H9 (cell line): ENCODE measurements at regions not wholly inside any gene's neighbourhood (a gene's known extent, or its start where the extent isn't known, plus 50 kb on each side); places are given as distances from the start of the nearest gene placed in this dataset.

ENCODE experiments used
- DNase-seq: peaks from one replicate; pipeline ENCODE4 v3.0.0-alpha.2; 2017
- H2AFZ ChIP-seq: one replicate; pipeline ENCODE4 v1.6.1; 2013; ENCODE audit warnings: mild to moderate bottlenecking, low read length, control low read depth, moderate library complexity
- H2AK5ac ChIP-seq: 2 replicates; pipeline ENCODE4 v1.6.1; 2013; ENCODE audit warnings: low read length, control low read depth, mixed read lengths; ENCODE audit not compliant: insufficient read length
- H2BK120ac ChIP-seq: one replicate; pipeline ENCODE4 v1.6.1; 2013; ENCODE audit warnings: low read depth, mild to moderate bottlenecking, low read length, control low read depth, inconsistent platforms; ENCODE audit not compliant: poor library complexity, severe bottlenecking
- H2BK12ac ChIP-seq: 2 replicates; pipeline ENCODE4 v1.6.1; 2013; ENCODE audit warnings: low read length, control low read depth, mixed read lengths, low read depth; ENCODE audit not compliant: insufficient read length
- H2BK15ac ChIP-seq: 2 replicates; pipeline ENCODE4 v1.6.1; 2013; ENCODE audit warnings: low read depth, low read length, control low read depth
- H2BK20ac ChIP-seq: one replicate; pipeline ENCODE4 v1.6.1; 2013; ENCODE audit warnings: low read depth, mild to moderate bottlenecking, low read length, control low read depth, inconsistent platforms; ENCODE audit not compliant: poor library complexity, severe bottlenecking
- H2BK5ac ChIP-seq: 2 replicates; pipeline ENCODE4 v1.6.1; 2013; ENCODE audit warnings: low read length, control low read depth, mixed read lengths; ENCODE audit not compliant: insufficient read length
- H3K14ac ChIP-seq: 2 replicates; pipeline ENCODE4 v1.6.1; 2013; ENCODE audit warnings: low read length, control low read depth; ENCODE audit not compliant: insufficient read depth
- H3K18ac ChIP-seq: 2 replicates; pipeline ENCODE4 v1.6.1; 2013; ENCODE audit warnings: low read depth, mild to moderate bottlenecking, mixed read lengths, low read length, control low read depth; ENCODE audit not compliant: insufficient read length
- H3K23ac ChIP-seq: 2 replicates; pipeline ENCODE4 v1.6.1; 2013; ENCODE audit warnings: low read length, control low read depth, mixed read lengths, low read depth; ENCODE audit not compliant: insufficient read length
- H3K23me2 ChIP-seq: 2 replicates; pipeline ENCODE4 v1.6.1; 2013; ENCODE audit warnings: low read depth, mild to moderate bottlenecking, mixed read lengths, low read length, control low read depth; ENCODE audit not compliant: insufficient read length, poor library complexity, severe bottlenecking
- H3K27ac ChIP-seq: 2 replicates; pipeline ENCODE4 v1.5.1; 2013; ENCODE audit warnings: low read length, control low read depth, mixed read lengths, low read depth; ENCODE audit not compliant: insufficient read length
- H3K27me3 ChIP-seq: 2 replicates; pipeline ENCODE4 v1.6.1; 2013; ENCODE audit warnings: low read length, control low read depth, inconsistent platforms; ENCODE audit not compliant: insufficient read depth
- H3K4ac ChIP-seq: 2 replicates; pipeline ENCODE4 v1.6.1; 2013; ENCODE audit warnings: low read depth, mild to moderate bottlenecking, control low read depth, inconsistent platforms, low read length, moderate library complexity
- H3K4me1 ChIP-seq: 2 replicates; pipeline ENCODE4 v1.6.1; 2013; ENCODE audit warnings: low read length, control low read depth, inconsistent platforms; ENCODE audit not compliant: insufficient read depth
- H3K4me2 ChIP-seq: 2 replicates; pipeline ENCODE4 v1.6.1; 2013; ENCODE audit warnings: low read length, control low read depth, mixed read lengths; ENCODE audit not compliant: insufficient read length, insufficient read depth
- H3K56ac ChIP-seq: 2 replicates; pipeline ENCODE4 v1.6.1; 2013; ENCODE audit warnings: low read depth, mild to moderate bottlenecking, mixed read lengths, low read length, control low read depth; ENCODE audit not compliant: insufficient read length
- H3K79me1 ChIP-seq: 2 replicates; pipeline ENCODE4 v1.6.1; 2013; ENCODE audit warnings: low read depth, mild to moderate bottlenecking, moderate library complexity, low read length, control low read depth, inconsistent platforms; ENCODE audit not compliant: insufficient read depth, poor library complexity, severe bottlenecking
- H3K79me2 ChIP-seq: 2 replicates; pipeline ENCODE4 v1.6.1; 2013; ENCODE audit warnings: low read length, control low read depth, inconsistent platforms; ENCODE audit not compliant: insufficient read depth
- H3K9ac ChIP-seq: 2 replicates; pipeline ENCODE4 v1.6.1; 2013; ENCODE audit warnings: low read length, control low read depth, mixed read lengths; ENCODE audit not compliant: insufficient read length; ENCODE audit errors: extremely low read depth
- H3K9me3 ChIP-seq: one replicate; pipeline ENCODE4 v1.6.1; 2013; ENCODE audit warnings: low read depth, low read length, inconsistent platforms; ENCODE audit not compliant: control insufficient read depth
- H3T11ph ChIP-seq: one replicate; pipeline ENCODE4 v1.6.1; 2013; ENCODE audit warnings: mild to moderate bottlenecking, low read length, control low read depth, inconsistent platforms
- H4K20me1 ChIP-seq: one replicate; pipeline ENCODE4 v1.6.1; 2013; ENCODE audit not compliant: control insufficient read depth, insufficient read length, insufficient read depth
- H4K5ac ChIP-seq: 2 replicates; pipeline ENCODE4 v1.6.1; 2013; ENCODE audit warnings: low read depth, mild to moderate bottlenecking, mixed read lengths, low read length, control low read depth; ENCODE audit not compliant: insufficient read length
- H4K8ac ChIP-seq: replicated peaks from 2 replicates; pipeline ENCODE4 v1.6.1; 2013; ENCODE audit warnings: low read length, control low read depth, mixed read lengths, low read depth; ENCODE audit not compliant: insufficient read length
- H4K91ac ChIP-seq: 2 replicates; pipeline ENCODE4 v1.6.1; 2013; ENCODE audit warnings: low read depth, mild to moderate bottlenecking, moderate library complexity, mixed read lengths, low read length, control low read depth; ENCODE audit not compliant: insufficient read length
- H3K27ac Mint-ChIP-seq, 3 experiments: 2 replicates in 2 of 3; 3 replicates in 1 of 3; pipeline ENCODE4 v1.8.0; 2020 to 2021; ENCODE audit warnings: mixed read lengths in 3 of 3, mild to moderate bottlenecking in 1 of 3, moderate library complexity in 1 of 3
- H3K27me3 Mint-ChIP-seq: 2 replicates; pipeline ENCODE4 v1.8.0; 2021; ENCODE audit warnings: low read depth, mild to moderate bottlenecking, moderate library complexity, mixed read lengths
- H3K36me3 Mint-ChIP-seq, 3 experiments: 2 replicates in 2 of 3; 3 replicates in 1 of 3; pipeline ENCODE4 v1.8.0; 2020 to 2021; ENCODE audit warnings: low read depth in 3 of 3, mixed read lengths in 3 of 3; ENCODE audit not compliant: insufficient read depth in 1 of 3
- H3K4me1 Mint-ChIP-seq, 2 experiments: 2 replicates each; pipeline ENCODE4 v1.8.0; 2020; ENCODE audit warnings: mixed read lengths in 2 of 2
- H3K4me3 Mint-ChIP-seq, 2 experiments: 2 replicates in 1 of 2; 3 replicates in 1 of 2; pipeline ENCODE4 v1.8.0; 2020 to 2021; ENCODE audit warnings: mild to moderate bottlenecking in 2 of 2, mixed read lengths in 2 of 2, moderate library complexity in 1 of 2
- H3K9me3 Mint-ChIP-seq, 2 experiments: 2 replicates in 1 of 2; 3 replicates in 1 of 2; pipeline ENCODE4 v1.8.0; 2020; ENCODE audit warnings: mild to moderate bottlenecking in 2 of 2, mixed read lengths in 2 of 2, moderate library complexity in 1 of 2
- WGBS: extraction: QIAGEN DNeasy Blood & Tissue Kit; methylation state at CpG from one replicate; pipeline ENCODE4 v1.1.7; 2013; ENCODE audit warnings: missing lambda C conversion rate, low lambda C conversion rate, mixed read lengths; ENCODE audit not compliant: insufficient read length; ENCODE audit errors: extremely low coverage; 5-methylcytosine and 5-hydroxymethylcytosine counted together
- TF ChIP-seq, protein P1 (sequence below): fragments of 200-600 bp; sonication (generic); conservative IDR thresholded peaks from 3 replicates; pipeline ENCODE4 v1.8.0; 2021; ENCODE audit warnings: antibody characterized with exemption, mild to moderate bottlenecking

DNA sequence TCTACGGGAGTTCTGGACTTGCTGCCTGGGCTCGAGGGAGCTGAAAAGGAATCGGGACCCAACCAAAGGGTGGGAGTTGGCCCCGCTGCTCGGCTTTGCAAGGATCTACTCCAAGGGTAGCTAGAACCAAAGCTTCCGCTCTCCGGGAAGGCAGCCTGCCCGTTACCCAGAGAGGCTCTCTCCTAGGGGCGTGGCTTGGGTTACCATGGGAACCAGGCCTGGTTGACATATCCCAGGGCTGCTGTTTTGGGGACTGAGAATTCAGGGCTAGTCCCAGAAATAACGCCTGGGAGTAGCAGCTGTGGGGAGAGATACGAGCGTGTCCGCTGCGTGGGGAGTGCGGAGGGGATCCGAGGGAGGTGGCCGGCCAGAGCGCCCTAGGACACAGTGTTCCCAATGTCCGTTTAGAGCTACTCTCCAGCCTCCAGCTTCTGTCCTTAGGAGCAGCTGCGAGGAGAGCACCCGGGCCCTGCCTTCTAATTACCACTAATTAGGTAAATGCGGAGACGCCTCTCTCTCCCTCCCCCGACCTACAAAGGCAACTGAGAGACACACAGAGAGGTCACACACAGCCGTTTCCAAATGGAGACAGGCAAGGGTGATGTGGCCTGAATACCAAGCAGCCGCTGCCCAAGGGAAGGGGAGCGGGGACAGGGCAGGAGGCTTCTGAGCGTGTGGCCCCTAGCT is 141.6 kb upstream of the CADM1 start:
- Mint-ChIP-seq H3K9me3 (no peaks in the 10 kb centered on the region), H3K36me3 (no peaks in the 10 kb centered on the region), H3K4me3 (peak overlapping the region in 1 of 2 experiments; percentile 60; a peak in 2 of 5 replicates), H3K27ac (peak overlapping the region in 1 of 3 experiments; percentile 73; a peak in 2 of 7 replicates), H3K4me1 (peaks cover 19 to 31% of the 10 kb centered on the region in 2 experiments), H3K27me3 (peaks cover 33% of the 10 kb centered on the region)
- no peak overlapping the region for H2BK120ac ChIP-seq
- no peaks in the 10 kb centered on the region for H3K9me3 ChIP-seq
- H2AK5ac ChIP-seq, result no peak overlapping the region
- H2BK5ac ChIP-seq, result no peak overlapping the region
- no peak overlapping the region for H3K56ac ChIP-seq
- no peak overlapping the region for H3K9ac ChIP-seq
- peak; percentile 88 for DNase-seq
- no peaks in the 10 kb centered on the region for H3K27me3 ChIP-seq
- H3K18ac ChIP-seq, result peak overlapping the region; percentile 13
- H4K8ac ChIP-seq, result no peak overlapping the region
- no peaks in the 10 kb centered on the region for H4K20me1 ChIP-seq
- no CpG with 5 or more reads among the region's 28 CpGs for WGBS
- no peak overlapping the region for H2AFZ ChIP-seq
- H2BK15ac ChIP-seq, result no peak overlapping the region
- no peaks in the 10 kb centered on the region for H3K79me2 ChIP-seq
- H3K14ac ChIP-seq, result 0 out of 2 replicates have a peak overlapping the region, but pooled peaks have one; percentile 16
- no peak overlapping the region for H3K27ac ChIP-seq
- no peak overlapping the region for H2BK20ac ChIP-seq
- H2BK12ac ChIP-seq, result no peak overlapping the region
- H3K4ac ChIP-seq, result no peak overlapping the region
- peak overlapping the region; percentile 35 for H3K4me2 ChIP-seq
- H3T11ph ChIP-seq, result no peak overlapping the region
- H3K4me1 ChIP-seq, result no peaks in the 10 kb centered on the region
- H4K91ac ChIP-seq, result no peak overlapping the region
- H3K23ac ChIP-seq, result no peak overlapping the region
- TF ChIP-seq, protein P1, sequence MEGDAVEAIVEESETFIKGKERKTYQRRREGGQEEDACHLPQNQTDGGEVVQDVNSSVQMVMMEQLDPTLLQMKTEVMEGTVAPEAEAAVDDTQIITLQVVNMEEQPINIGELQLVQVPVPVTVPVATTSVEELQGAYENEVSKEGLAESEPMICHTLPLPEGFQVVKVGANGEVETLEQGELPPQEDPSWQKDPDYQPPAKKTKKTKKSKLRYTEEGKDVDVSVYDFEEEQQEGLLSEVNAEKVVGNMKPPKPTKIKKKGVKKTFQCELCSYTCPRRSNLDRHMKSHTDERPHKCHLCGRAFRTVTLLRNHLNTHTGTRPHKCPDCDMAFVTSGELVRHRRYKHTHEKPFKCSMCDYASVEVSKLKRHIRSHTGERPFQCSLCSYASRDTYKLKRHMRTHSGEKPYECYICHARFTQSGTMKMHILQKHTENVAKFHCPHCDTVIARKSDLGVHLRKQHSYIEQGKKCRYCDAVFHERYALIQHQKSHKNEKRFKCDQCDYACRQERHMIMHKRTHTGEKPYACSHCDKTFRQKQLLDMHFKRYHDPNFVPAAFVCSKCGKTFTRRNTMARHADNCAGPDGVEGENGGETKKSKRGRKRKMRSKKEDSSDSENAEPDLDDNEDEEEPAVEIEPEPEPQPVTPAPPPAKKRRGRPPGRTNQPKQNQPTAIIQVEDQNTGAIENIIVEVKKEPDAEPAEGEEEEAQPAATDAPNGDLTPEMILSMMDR, result no peak
- no peak overlapping the region for H4K5ac ChIP-seq
- no peaks in the 10 kb centered on the region for H3K79me1 ChIP-seq
- H3K23me2 ChIP-seq, result no peaks in the 10 kb centered on the region
